ACC112 (cell line): ENCODE measurements at regions not wholly inside any gene's neighbourhood (a gene's known extent, or its start where the extent isn't known, plus 50 kb on each side); places are given as distances from the start of the nearest gene placed in this dataset.

ENCODE experiments used
- H2AFZ ChIP-seq: fragments of 200-600 bp; sonication (generic); one replicate; pipeline ENCODE4 v1.6.0; 2017; ENCODE audit warnings: antibody characterized with exemption, low read length; ENCODE audit not compliant: unreplicated experiment
- H3K27ac ChIP-seq: fragments of 200-600 bp; sonication (generic); 2 replicates; pipeline ENCODE4 v1.5.1; 2014; ENCODE audit warnings: low read depth, mild to moderate bottlenecking, antibody characterized with exemption, low read length, moderate library complexity
- H3K27me3 ChIP-seq: fragments of 200-600 bp; sonication (generic); 2 replicates; pipeline ENCODE4 v1.6.1; 2014; ENCODE audit warnings: mild to moderate bottlenecking, antibody characterized with exemption, low read length, moderate library complexity, mixed read lengths; ENCODE audit not compliant: insufficient read depth
- H3K36me3 ChIP-seq: fragments of 200-600 bp; sonication (generic); 2 replicates; pipeline ENCODE4 v1.6.1; 2016; ENCODE audit warnings: mild to moderate bottlenecking, antibody characterized with exemption, low read length, moderate library complexity, mixed read lengths; ENCODE audit not compliant: insufficient read depth
- H3K4me1 ChIP-seq: fragments of 200-600 bp; sonication (generic); one replicate; pipeline ENCODE4 v1.6.1; 2016; ENCODE audit warnings: low read length, mixed read lengths; ENCODE audit not compliant: insufficient read depth, unreplicated experiment, control insufficient read depth
- H3K4me3 ChIP-seq: fragments of 200-600 bp; sonication (generic); 2 replicates; pipeline ENCODE4 v1.5.1; 2014; ENCODE audit warnings: mild to moderate bottlenecking, low read depth, low read length
- H3K79me2 ChIP-seq: fragments of 200-600 bp; sonication (generic); one replicate; pipeline ENCODE4 v1.6.0; 2016; ENCODE audit warnings: low read length; ENCODE audit not compliant: control insufficient read depth, unreplicated experiment, insufficient read depth

- H3K27me3 ChIP-seq: peaks cover 4% of the 10 kb centered on the region; the same call in 1 of the 2 replicates
- H3K4me3 ChIP-seq: no peak overlapping the region
- H3K4me1 ChIP-seq: no peaks in the 10 kb centered on the region
Observed at GRCh38 chr3:95887114-95887513, 927.3 kb upstream of the EPHA6 start.

GRCh38 chr3:95894820-95895219 lies 919.6 kb upstream of the EPHA6 start:
- Histone ChIP-seq H3K27ac (no peak overlapping the region), H2AFZ (peak overlapping the region; percentile 72), H3K27me3 (no peaks in the 10 kb centered on the region), H3K4me1 (no peaks in the 10 kb centered on the region), H3K79me2 (no peaks in the 10 kb centered on the region), H3K4me3 (no peak overlapping the region), H3K36me3 (no peaks in the 10 kb centered on the region)

More at GRCh38 chr3:95887114-95887513, 927.3 kb upstream of the EPHA6 start:
- Histone ChIP-seq H3K79me2 (no peaks in the 10 kb centered on the region), H3K27ac (no peak overlapping the region), H3K36me3 (no peaks in the 10 kb centered on the region), H2AFZ (no peak overlapping the region)

- no peaks in the 10 kb centered on the region for H3K36me3 ChIP-seq
- no peak overlapping the region for H2AFZ ChIP-seq
Observed at GRCh38 chr3:95899494-95899893, 914.9 kb upstream of the EPHA6 start.

GRCh38 chr3:95899911-95900310 lies 914.5 kb upstream of the EPHA6 start:
- H3K27me3 ChIP-seq: no peaks in the 10 kb centered on the region
- H3K4me3 ChIP-seq: no peak overlapping the region
- H3K36me3 ChIP-seq: no peaks in the 10 kb centered on the region
- no peak overlapping the region for H2AFZ ChIP-seq
- no peaks in the 10 kb centered on the region for H3K79me2 ChIP-seq
- no peaks in the 10 kb centered on the region for H3K4me1 ChIP-seq
- no peak overlapping the region for H3K27ac ChIP-seq

More at GRCh38 chr3:95899494-95899893, 914.9 kb upstream of the EPHA6 start:
- H3K27ac ChIP-seq: no peak overlapping the region
- no peaks in the 10 kb centered on the region for H3K4me1 ChIP-seq
- no peaks in the 10 kb centered on the region for H3K27me3 ChIP-seq
- no peaks in the 10 kb centered on the region for H3K79me2 ChIP-seq
- H3K4me3 ChIP-seq: no peak overlapping the region

GRCh38 chr3:95901948-95902347 lies 912.4 kb upstream of the EPHA6 start:
- Histone ChIP-seq H3K4me3 (no peak overlapping the region), H3K79me2 (no peaks in the 10 kb centered on the region), H3K4me1 (peaks cover 3% of the 10 kb centered on the region), H3K27ac (no peak overlapping the region), H3K36me3 (no peaks in the 10 kb centered on the region), H3K27me3 (no peaks in the 10 kb centered on the region), H2AFZ (no peak overlapping the region)

- no peaks in the 10 kb centered on the region for H3K36me3 ChIP-seq
- H3K27me3 ChIP-seq: no peaks in the 10 kb centered on the region
- H2AFZ ChIP-seq: no peak overlapping the region
- no peak overlapping the region for H3K27ac ChIP-seq
- H3K79me2 ChIP-seq: no peaks in the 10 kb centered on the region
- H3K4me3 ChIP-seq: no peak overlapping the region
- H3K4me1 ChIP-seq: peaks cover 3% of the 10 kb centered on the region
Observed at GRCh38 chr3:95905182-95905581, 909.2 kb upstream of the EPHA6 start.

- Histone ChIP-seq H3K79me2 (no peaks in the 10 kb centered on the region), H3K4me3 (no peak overlapping the region), H2AFZ (no peak overlapping the region), H3K4me1 (no peaks in the 10 kb centered on the region), H3K27me3 (no peaks in the 10 kb centered on the region), H3K36me3 (no peaks in the 10 kb centered on the region), H3K27ac (no peak overlapping the region)
Observed at GRCh38 chr3:95911767-95912166, 902.6 kb upstream of the EPHA6 start.

GRCh38 chr3:95923496-95924210 lies 890.7 kb upstream of the EPHA6 start:
- no peaks in the 10 kb centered on the region for H3K27me3 ChIP-seq
- peak overlapping the region; percentile 60 for H3K4me3 ChIP-seq
- no peaks in the 10 kb centered on the region for H3K79me2 ChIP-seq
- peak overlapping the region; percentile 58 for H2AFZ ChIP-seq
- H3K27ac ChIP-seq: peak overlapping the region; percentile 88
- no peaks in the 10 kb centered on the region for H3K36me3 ChIP-seq
- peaks cover 17% of the 10 kb centered on the region for H3K4me1 ChIP-seq

GRCh38 chr3:95926904-95927501 lies 887.4 kb upstream of the EPHA6 start:
- peaks cover 15% of the 10 kb centered on the region for H3K4me1 ChIP-seq
- H3K36me3 ChIP-seq: no peaks in the 10 kb centered on the region
- no peaks in the 10 kb centered on the region for H3K27me3 ChIP-seq
- no peak overlapping the region for H3K4me3 ChIP-seq
- H3K27ac ChIP-seq: no peak overlapping the region
- H2AFZ ChIP-seq: no peak overlapping the region
- H3K79me2 ChIP-seq: no peaks in the 10 kb centered on the region

GRCh38 chr3:95934181-95934580 lies 880.2 kb upstream of the EPHA6 start:
- Histone ChIP-seq H3K27ac (no peak overlapping the region), H3K4me1 (no peaks in the 10 kb centered on the region), H3K79me2 (no peaks in the 10 kb centered on the region), H2AFZ (no peak overlapping the region), H3K27me3 (peaks cover 9% of the 10 kb centered on the region), H3K4me3 (no peak overlapping the region), H3K36me3 (no peaks in the 10 kb centered on the region)

- H3K27ac ChIP-seq: no peak overlapping the region
- no peaks in the 10 kb centered on the region for H3K79me2 ChIP-seq
- peaks cover 14% of the 10 kb centered on the region for H3K27me3 ChIP-seq
- no peak overlapping the region for H2AFZ ChIP-seq
- H3K4me3 ChIP-seq: no peak overlapping the region
- H3K36me3 ChIP-seq: no peaks in the 10 kb centered on the region
- no peaks in the 10 kb centered on the region for H3K4me1 ChIP-seq
Observed at GRCh38 chr3:95939235-95939809, 875.1 kb upstream of the EPHA6 start.
